Kidney epithelial cell (primary cell): ENCODE measurements at regions not wholly inside any gene's neighbourhood (a gene's known extent, or its start where the extent isn't known, plus 50 kb on each side); places are given as distances from the start of the nearest gene placed in this dataset.

Experiments used
- DNase-seq: peaks from one replicate; pipeline ENCODE4 v3.0.0-alpha.2; 2010; ENCODE audit warnings: low read depth
- H3K27me3 ChIP-seq: 2 replicates; pipeline ENCODE4 v1.6.0; 2011; ENCODE audit warnings: low read length; ENCODE audit not compliant: control insufficient read depth, insufficient read depth
- H3K36me3 ChIP-seq: 2 replicates; pipeline ENCODE4 v1.5.1; 2011; ENCODE audit warnings: low read length; ENCODE audit not compliant: control insufficient read depth, insufficient read depth
- H3K4me3 ChIP-seq: 2 replicates; pipeline ENCODE4 v1.5.1; 2011; ENCODE audit warnings: low read depth, mild to moderate bottlenecking, control low read depth, low read length
- TF ChIP-seq, protein P1 (sequence below): IDR thresholded peaks from 2 replicates; pipeline ENCODE4 v1.5.1; 2011; ENCODE audit warnings: mild to moderate bottlenecking, moderate library complexity, low read length, control low read depth, inconsistent platforms; ENCODE audit not compliant: insufficient read depth, poor library complexity, severe bottlenecking

DNA sequence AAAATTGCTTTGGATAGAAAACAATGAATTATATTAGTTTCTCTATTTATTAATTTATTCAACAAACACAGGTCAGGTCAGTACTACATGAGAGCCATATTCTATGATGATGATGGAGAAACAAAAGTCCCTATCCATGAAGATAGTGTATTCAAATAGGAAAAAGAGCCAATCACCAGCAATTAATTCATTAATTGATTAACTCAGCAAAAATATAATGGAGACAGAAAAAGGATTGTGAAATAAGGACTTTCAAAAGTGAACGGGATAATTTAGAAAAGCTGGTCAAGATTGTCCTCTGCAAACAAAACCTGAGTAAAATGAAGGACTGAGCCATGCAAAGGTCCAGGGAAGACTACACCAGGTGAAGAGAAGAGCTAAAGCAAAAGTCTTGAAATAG lies 1517.7 kb upstream of the CDH8 start:
- no peak for DNase-seq
- H3K4me3 ChIP-seq = no peak overlapping the region
- H3K27me3 ChIP-seq = no peaks in the 10 kb centered on the region
- TF ChIP-seq, protein P1, sequence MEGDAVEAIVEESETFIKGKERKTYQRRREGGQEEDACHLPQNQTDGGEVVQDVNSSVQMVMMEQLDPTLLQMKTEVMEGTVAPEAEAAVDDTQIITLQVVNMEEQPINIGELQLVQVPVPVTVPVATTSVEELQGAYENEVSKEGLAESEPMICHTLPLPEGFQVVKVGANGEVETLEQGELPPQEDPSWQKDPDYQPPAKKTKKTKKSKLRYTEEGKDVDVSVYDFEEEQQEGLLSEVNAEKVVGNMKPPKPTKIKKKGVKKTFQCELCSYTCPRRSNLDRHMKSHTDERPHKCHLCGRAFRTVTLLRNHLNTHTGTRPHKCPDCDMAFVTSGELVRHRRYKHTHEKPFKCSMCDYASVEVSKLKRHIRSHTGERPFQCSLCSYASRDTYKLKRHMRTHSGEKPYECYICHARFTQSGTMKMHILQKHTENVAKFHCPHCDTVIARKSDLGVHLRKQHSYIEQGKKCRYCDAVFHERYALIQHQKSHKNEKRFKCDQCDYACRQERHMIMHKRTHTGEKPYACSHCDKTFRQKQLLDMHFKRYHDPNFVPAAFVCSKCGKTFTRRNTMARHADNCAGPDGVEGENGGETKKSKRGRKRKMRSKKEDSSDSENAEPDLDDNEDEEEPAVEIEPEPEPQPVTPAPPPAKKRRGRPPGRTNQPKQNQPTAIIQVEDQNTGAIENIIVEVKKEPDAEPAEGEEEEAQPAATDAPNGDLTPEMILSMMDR = no peak
- H3K36me3 ChIP-seq = no peaks in the 10 kb centered on the region

DNA sequence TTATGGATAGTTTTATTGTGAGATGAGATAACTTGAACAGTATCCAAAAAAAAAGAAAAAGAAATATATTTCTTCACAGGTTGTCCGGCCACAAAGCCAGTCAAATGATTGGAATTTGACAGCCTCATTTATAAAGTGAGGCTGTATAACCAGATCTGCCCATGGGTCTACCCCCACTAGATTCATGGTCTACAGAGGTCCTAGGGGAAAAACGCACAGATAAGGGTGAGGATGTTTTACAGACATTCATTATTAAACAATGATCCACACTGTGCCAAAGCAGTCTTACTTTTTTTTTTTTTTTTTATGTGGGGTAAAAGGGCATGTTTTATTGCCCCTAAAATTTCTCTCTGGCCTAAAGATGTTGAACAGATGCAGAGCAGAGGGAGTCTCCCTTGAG lies 1503.0 kb upstream of the CDH8 start:
- Histone ChIP-seq H3K36me3 (no peaks in the 10 kb centered on the region), H3K27me3 (no peaks in the 10 kb centered on the region), H3K4me3 (no peak overlapping the region)
- TF ChIP-seq, protein P1 = no peak
- no peak for DNase-seq

DNA sequence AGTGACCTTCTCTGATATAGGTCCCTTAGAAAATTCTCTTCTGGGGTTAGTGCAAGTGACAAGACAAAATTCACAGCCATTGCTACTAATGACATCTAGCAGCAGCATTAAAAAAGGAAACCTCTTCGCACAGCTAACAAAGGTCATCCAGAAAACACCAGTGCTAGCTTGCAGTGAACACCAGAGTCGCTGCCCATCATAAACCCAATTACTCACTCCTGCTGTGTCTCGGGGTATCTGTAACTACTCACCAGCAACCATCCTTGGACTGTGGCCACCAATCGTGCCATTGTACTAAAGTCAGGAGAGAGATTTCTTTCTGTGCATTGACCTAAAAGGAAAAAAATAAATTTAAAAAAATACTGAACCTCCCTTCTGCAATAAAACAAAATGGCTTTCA lies 1494.7 kb upstream of the CDH8 start:
- DNase-seq = no peak
- Histone ChIP-seq H3K4me3 (no peak overlapping the region), H3K36me3 (no peaks in the 10 kb centered on the region), H3K27me3 (no peaks in the 10 kb centered on the region)
- TF ChIP-seq, protein P1 = no peak

DNA sequence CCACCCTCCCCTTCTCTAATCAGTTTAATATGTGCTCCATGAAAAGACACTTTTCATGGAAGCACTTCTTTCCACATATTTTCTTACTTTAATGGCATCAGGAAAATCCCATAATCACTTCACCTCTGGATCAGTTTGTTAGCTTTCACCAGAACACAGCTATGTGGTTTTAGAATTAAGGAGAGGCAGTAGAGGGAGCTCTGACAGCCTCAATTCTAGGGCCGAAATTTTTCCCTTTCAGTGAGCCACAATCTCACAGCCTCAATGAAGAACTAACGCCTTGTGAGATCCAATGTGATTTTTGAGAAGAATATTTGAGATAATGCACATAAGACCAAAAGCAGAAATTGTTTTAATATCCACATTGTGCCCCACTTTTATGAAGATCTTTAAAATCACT lies 1494.0 kb upstream of the CDH8 start:
- Histone ChIP-seq H3K36me3 (no peaks in the 10 kb centered on the region), H3K4me3 (no peak overlapping the region), H3K27me3 (no peaks in the 10 kb centered on the region)
- no peak for DNase-seq
- TF ChIP-seq, protein P1 = no peak

DNA sequence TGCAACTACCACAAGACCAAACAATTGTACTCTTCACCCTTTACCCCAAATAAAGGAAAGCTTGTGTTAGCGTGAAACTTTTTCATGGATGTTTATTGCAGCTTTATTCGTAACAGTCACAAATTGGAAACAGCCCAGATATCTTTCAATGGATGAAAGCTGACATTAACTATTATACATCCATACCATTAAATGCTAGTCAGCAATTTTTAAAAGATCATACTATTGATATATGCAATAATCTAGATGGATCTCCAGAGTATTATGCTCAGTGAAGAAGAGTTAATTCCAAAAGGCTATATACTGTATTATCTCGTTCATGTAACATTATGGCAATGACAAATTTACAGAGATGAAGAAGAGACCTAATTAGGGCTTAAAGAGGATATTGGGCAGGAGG lies 1491.2 kb upstream of the CDH8 start:
- Histone ChIP-seq H3K27me3 (no peaks in the 10 kb centered on the region), H3K4me3 (no peak overlapping the region), H3K36me3 (no peaks in the 10 kb centered on the region)
- DNase-seq = no peak
- TF ChIP-seq, protein P1 = no peak

DNA sequence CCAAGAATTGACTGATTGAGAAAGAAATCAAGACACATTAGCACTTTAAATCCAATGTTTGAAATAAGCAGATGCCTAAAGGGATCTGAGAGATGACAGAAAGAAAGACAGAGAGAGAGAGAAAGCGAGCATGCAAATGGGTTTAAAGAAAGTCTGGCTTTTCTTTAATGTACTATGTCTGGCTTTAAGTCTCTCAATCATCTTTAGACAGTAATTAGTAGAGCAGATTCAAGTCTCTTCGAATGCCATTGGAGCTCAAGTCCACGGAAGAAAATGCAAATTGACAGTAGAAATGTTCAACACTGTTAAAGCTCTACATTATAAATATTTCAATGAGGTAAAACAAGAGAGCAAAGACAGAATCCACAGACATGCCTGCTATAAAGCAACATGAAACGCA lies 1480.2 kb upstream of the CDH8 start:
- TF ChIP-seq, protein P1 = no peak
- H3K4me3 ChIP-seq = no peak overlapping the region
- no peaks in the 10 kb centered on the region for H3K27me3 ChIP-seq
- no peak for DNase-seq
- no peaks in the 10 kb centered on the region for H3K36me3 ChIP-seq
